ENCODE measurements at regions not wholly inside any gene's neighbourhood (a gene's known extent, or its start where the extent isn't known, plus 50 kb on each side); places are given as distances from the start of the nearest gene placed in this dataset.
"Not testable (repeated sequence)": the region's sequence is repeated elsewhere in the genome, so short reads cannot be mapped to it uniquely, and the experiment has no call there.

DNA sequence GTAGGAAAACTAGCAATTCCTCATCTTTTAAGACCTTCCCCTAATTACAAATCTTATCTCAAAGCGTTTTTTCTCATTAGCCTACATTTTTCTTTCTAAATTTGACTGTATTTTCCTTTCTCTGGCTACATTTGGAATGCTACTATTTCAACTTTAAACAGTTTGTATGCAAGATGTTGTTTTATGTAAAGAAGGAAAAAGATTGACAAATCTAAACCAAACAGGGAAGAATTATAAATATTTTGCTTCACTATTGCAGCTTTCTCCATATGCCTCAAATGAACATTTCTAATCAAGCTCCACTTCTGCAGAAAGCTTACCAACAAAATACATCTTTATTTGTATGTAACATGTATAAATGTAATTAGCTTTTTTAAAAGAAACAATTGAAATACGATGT is 156.2 kb downstream of the MZT1 start:
- DNase-seq = no peak

DNA sequence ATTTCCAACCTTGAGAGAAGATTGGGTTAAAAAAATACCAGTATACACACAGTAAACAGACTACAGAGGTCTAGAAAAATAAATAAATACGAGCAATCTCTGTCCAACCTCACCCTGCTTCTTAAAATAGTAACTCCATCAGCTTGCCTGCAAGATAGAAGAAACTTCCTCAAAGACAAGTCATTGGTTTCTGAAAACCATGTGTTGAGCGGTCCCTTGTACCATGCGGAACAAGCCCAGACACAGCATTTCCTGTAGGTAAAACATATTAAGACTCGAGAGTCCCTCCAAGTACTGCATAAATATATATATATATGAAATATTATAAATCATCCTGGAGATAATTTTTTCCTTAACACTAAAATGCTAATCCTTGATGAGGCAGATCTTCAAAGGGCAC is 157.4 kb downstream of the MZT1 start:
- no peak for DNase-seq

DNA sequence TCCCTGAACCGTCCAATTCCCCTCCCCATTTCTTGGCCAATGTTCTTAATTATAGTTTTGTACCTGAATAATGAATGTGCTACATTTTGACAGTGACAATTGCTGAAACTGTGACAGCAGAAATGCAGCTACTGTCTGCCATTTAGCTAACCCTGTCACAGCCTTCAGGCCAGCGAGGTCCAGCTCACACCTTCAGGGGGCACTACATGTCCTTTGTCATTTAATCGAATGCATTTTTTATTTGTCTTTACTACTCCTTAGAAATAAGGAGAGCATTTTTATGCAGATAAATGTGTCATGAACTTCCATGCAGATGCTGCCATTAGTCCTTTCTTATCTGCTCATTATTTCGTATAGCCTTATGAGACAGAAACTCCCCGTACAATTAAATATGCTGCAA is 159.9 kb downstream of the MZT1 start:
- DNase-seq = no peak

GRCh38 chr13:72566526-72566925 is 160.9 kb downstream of the MZT1 start:
- no peak for DNase-seq

- DNase-seq = no peak
These were observed 161.5 kb downstream of the MZT1 start for GRCh38 chr13:72565893-72566292.

- DNase-seq = no peak
These were observed 164.7 kb downstream of the MZT1 start for GRCh38 chr13:72562686-72563085.

DNA sequence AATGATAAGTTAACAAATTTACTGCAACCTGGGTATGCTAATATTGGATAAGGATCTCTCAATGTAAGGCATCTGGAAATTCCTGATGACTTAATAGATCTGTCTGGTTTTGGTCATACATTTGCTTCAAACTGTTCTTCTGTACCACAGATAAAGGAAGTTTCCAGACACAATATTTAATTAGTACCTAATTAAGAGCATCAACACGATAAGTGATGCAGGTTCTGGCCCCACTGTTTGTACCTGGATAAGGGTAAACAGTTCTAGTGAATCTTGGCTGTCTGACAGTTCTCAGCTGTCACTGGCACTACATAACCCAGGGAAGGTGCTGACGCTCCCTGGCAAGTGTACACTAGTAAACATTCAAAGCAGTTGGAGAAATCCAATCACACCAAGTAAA is 165.6 kb downstream of the MZT1 start:
- DNase-seq = no peak

- no peak for DNase-seq
These were observed 167.7 kb downstream of the MZT1 start for GRCh38 chr13:72559716-72560115.

GRCh38 chr13:72556945-72557344 is 170.5 kb downstream of the MZT1 start:
- DNase-seq = no peak

GRCh38 chr13:72555601-72556000 is 171.8 kb downstream of the MZT1 start:
- no peak for DNase-seq

DNA sequence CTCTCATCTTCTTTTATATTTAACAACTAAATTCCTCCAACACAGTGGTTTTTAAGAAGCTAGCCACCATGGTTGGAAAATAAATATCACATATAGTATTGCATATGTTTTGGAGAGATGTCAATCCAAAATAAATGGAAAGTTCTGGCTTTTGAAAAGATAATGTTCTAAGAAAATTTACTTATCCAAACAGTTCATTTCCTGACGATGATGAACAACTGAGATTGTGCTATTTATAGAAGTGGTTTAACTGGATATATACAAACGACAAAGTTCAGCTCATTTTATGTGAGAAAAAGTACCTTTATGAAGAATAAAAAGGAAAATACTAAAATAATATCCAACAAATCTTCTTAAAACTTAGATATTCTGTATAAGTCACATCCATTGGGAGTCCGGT is 174.7 kb downstream of the MZT1 start:
- DNase-seq = no peak

DNA sequence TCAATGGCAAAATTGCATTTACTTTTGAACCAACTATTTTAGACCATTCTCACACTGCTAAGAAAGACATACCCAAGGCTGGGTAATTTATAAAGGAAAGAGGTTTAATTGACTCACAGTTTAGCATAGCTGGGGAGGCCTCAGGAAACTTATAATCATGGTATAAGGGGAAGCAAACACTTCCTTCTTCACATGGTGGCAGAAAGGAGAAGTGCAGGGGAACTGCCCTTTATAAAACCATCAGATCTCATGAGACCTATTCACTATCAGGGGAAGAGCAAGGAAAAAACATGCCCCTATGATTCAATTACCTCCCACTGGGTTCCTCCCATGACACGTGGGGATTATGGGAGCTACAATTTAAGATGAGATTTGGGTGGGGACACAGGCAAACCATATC is 181.5 kb downstream of the MZT1 start:
- not testable (repeated sequence) for DNase-seq

- DNase-seq = no peak
These were observed 182.3 kb downstream of the MZT1 start for GRCh38 chr13:72545030-72545719.

DNA sequence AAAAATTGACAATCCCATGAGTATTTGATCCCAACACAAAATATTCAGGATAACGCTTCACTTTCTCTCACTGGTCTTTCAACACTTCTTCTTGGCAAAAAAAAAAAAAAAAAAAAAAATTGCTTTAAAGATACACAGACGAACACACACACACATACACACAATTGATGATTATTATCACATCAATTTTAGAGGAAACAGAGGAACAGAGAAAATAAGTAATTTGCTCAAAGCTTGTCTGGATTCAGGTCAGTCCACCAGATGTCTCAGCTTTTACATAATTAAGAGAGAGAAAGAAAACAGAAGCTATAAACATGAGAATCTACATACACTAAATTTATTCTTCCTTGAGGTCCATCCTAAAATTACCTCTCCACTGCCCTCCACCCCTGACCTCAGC is 183.4 kb downstream of the MZT1 start:
- DNase-seq = no peak

DNA sequence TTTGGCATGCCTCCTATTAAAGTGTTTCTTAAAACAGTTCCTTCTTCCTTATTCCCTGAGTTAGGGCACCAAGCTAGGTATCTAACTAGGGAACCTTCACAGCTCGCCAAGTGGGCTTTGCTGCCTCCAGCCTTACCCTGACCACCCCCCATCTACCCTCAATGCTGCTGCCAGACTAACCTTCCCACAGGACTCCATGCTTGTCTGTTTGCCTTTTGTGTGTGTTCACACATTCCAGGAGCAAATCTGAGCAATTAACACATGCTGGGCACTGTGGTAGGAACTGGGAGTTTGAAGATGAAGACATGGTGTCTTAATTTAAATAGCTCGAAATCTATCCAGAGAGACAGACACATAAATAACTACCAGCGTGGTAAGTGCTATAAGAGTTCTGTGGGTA is 185.2 kb downstream of the MZT1 start:
- DNase-seq = no peak

- DNase-seq = no peak
These were observed 185.8 kb downstream of the MZT1 start for GRCh38 chr13:72541674-72542073.

- no peak for DNase-seq
These were observed 186.5 kb downstream of the MZT1 start for GRCh38 chr13:72540881-72541280.

DNA sequence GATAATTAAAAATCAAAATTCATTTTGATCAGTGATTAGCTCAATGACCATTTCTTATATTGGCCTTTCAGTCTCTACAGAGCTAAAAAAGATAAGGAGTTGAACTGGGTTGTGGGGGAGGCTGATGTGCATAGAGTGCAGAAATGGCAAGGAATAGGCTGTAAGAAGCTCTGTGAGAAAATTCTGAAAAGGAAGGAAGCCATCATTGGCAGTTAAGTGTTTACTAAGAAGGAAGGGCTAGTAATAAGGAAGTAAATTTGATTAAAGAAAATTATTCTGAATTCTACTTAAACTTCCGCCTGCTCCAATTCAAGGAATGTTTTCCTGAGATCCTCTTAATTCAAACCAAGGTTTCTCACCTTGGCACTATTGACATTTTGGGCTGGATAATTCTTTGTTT is 187.5 kb downstream of the MZT1 start:
- DNase-seq = no peak

- no peak for DNase-seq
These were observed 189.6 kb downstream of the MZT1 start for GRCh38 chr13:72537782-72538181.

DNA sequence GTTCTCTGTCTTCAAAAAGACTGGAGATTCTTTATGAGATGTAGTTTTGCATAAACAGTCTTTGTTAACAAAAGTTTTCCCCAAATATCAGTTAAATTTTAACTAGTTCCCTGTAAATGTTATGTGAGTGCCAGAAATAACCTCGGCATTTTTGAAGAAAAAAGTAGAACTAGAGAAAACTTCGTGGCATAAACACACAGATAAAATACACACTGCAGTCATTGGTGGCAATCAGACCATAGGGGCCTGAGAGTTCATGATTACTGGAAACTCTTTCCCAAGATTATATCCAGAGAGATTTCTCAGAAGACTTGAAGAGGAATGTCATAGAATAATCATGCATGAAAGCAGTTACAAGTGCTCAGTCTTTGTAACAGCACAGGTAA is 190.0 kb downstream of the MZT1 start:
- no peak for DNase-seq

GRCh38 chr13:72536714-72537394 is 190.6 kb downstream of the MZT1 start:
- DNase-seq = no peak

DNA sequence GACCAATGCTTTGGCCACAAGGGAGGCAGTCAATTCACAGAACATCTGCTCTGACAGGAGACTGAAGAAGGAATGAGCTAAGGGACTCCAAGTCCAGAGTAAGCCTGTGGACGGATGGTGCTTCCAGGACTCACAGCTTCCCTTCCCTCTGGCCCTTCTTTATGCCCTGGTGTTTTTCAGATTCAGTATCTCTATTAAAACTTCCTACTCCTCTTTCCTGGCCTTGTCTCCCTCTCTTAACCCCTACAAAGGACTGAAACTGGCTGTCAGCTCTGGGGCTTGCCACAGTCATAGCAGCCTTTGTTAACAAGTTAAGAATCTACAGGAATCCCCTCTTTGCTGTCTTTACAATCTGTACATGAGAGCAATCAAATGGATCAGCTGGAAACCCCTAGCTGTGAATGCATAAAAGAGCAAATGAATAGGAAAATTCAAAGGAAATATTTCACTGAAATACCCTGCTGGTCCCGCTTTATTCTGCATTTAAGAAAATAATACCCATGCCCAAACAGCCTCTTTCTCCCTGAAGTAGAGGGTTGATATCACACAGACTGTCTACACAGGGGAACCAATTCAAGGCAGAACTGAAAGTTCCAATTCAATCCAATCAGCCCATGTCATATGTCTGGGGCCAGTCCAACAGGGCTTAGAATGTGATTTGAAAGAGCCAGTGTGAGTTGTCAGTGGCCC is 192.3 kb downstream of the MZT1 start:
- no peak for DNase-seq

DNA sequence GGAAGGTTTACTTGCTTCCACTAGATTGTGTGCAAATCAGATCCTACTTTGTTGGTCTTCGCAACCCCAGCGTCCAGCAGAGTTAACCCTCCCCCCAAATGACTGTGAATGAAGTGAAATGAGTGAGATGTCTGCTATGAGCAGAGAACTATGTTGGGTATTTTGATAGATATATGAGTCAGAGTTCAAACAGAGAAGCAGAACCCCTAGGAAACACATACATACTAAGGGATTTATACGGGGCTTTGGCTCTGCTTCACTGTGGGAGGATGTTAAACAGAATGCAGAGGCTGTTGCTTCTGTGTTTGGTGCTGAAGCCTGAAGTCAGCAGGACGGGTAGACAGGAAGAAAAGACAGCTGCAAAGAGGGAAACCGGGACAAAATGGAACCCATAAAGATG is 197.0 kb downstream of the MZT1 start:
- DNase-seq = no peak

- no peak for DNase-seq
These were observed 200.1 kb downstream of the MZT1 start for GRCh38 chr13:72527333-72527732.

Data from activated CD8-positive, alpha-beta memory T cell treated with anti-CD3 and anti-CD28 coated beads for 24 hours (primary cell).